NCI-H1436 (cell line): ENCODE measurements at regions not wholly inside any gene's neighbourhood (a gene's known extent, or its start where the extent isn't known, plus 50 kb on each side); places are given as distances from the start of the nearest gene placed in this dataset.

ENCODE experiments used
- DNase-seq: peaks from one replicate; lab custom pipeline; 2025; lab: John Stamatoyannopoulos, UW

- no peak for DNase-seq
Measured at GRCh38 chr7:155216475-155217272, 81.0 kb upstream of the INSIG1 start.

GRCh38 chr7:155217634-155218033 is 80.0 kb upstream of the INSIG1 start:
- no peak for DNase-seq

GRCh38 chr7:155218276-155219153 is 79.2 kb upstream of the INSIG1 start:
- no peak for DNase-seq

GRCh38 chr7:155219154-155219531 is 78.5 kb upstream of the INSIG1 start:
- DNase-seq: no peak

- DNase-seq: no peak
Measured at GRCh38 chr7:155219947-155220769, 77.5 kb upstream of the INSIG1 start.

- no peak for DNase-seq
Measured at GRCh38 chr7:155220903-155221302, 76.8 kb upstream of the INSIG1 start.

- no peak for DNase-seq
Measured at GRCh38 chr7:155221547-155221946, 76.1 kb upstream of the INSIG1 start.

- DNase-seq: no peak
Measured at GRCh38 chr7:155222061-155222460, 75.6 kb upstream of the INSIG1 start.

- no peak for DNase-seq
Measured at GRCh38 chr7:155222573-155222972, 75.1 kb upstream of the INSIG1 start.

GRCh38 chr7:155223021-155223420 is 74.7 kb upstream of the INSIG1 start:
- no peak for DNase-seq

GRCh38 chr7:155223503-155223902 is 74.2 kb upstream of the INSIG1 start:
- DNase-seq: no peak

- no peak for DNase-seq
Measured at GRCh38 chr7:155224116-155224811, 73.4 kb upstream of the INSIG1 start.

GRCh38 chr7:155225095-155225494 is 72.6 kb upstream of the INSIG1 start:
- DNase-seq: no peak

- DNase-seq: no peak
Measured at GRCh38 chr7:155225516-155225915, 72.2 kb upstream of the INSIG1 start.

GRCh38 chr7:155226261-155227003 is 71.2 kb upstream of the INSIG1 start:
- DNase-seq: no peak

GRCh38 chr7:155227004-155227787 is 70.5 kb upstream of the INSIG1 start:
- DNase-seq: no peak

GRCh38 chr7:155227788-155228458 is 69.8 kb upstream of the INSIG1 start:
- no peak for DNase-seq

GRCh38 chr7:155228459-155228845 is 69.2 kb upstream of the INSIG1 start:
- DNase-seq: no peak

GRCh38 chr7:155228894-155229293 is 68.8 kb upstream of the INSIG1 start:
- DNase-seq: no peak
